HT-29 (cell line): ENCODE measurements at regions not wholly inside any gene's neighbourhood (a gene's known extent, or its start where the extent isn't known, plus 50 kb on each side); places are given as distances from the start of the nearest gene placed in this dataset.
A peak's percentile ranks its signal among the peaks of the same experiment; 100 is the strongest.

Experiments used
- DNase-seq: peaks from one replicate; pipeline ENCODE4 v3.0.0-alpha.2; 2015; ENCODE audit warnings: low spot score

- DNase-seq = no peak
These were observed 109.5 kb downstream of the FOXD1 start for GRCh38 chr5:73339051-73339575.

GRCh38 chr5:73338256-73339050 lies 110.1 kb downstream of the FOXD1 start:
- no peak for DNase-seq

GRCh38 chr5:73337586-73338255 lies 110.9 kb downstream of the FOXD1 start:
- DNase-seq = no peak

- no peak for DNase-seq
These were observed 112.2 kb downstream of the FOXD1 start for GRCh38 chr5:73336366-73336765.

- DNase-seq = no peak
These were observed 114.5 kb downstream of the FOXD1 start for GRCh38 chr5:73333944-73334703.

- no peak for DNase-seq
These were observed 118.0 kb downstream of the FOXD1 start for GRCh38 chr5:73330613-73331012.

- no peak for DNase-seq
These were observed 119.9 kb downstream of the FOXD1 start for GRCh38 chr5:73328640-73329039.

GRCh38 chr5:73327908-73328455 lies 120.6 kb downstream of the FOXD1 start:
- DNase-seq = no peak

- no peak for DNase-seq
These were observed 123.0 kb downstream of the FOXD1 start for GRCh38 chr5:73325546-73325945.

GRCh38 chr5:73323466-73323865 lies 125.1 kb downstream of the FOXD1 start:
- no peak for DNase-seq

GRCh38 chr5:73322437-73323076 lies 126.0 kb downstream of the FOXD1 start:
- no peak for DNase-seq

GRCh38 chr5:73321757-73322436 lies 126.7 kb downstream of the FOXD1 start:
- DNase-seq = no peak

- no peak for DNase-seq
These were observed 129.5 kb downstream of the FOXD1 start for GRCh38 chr5:73319036-73319435.

GRCh38 chr5:73318308-73318719 lies 130.3 kb downstream of the FOXD1 start:
- DNase-seq = no peak

GRCh38 chr5:73317523-73317922 lies 131.1 kb downstream of the FOXD1 start:
- DNase-seq = no peak

GRCh38 chr5:73314395-73315257 lies 134.0 kb downstream of the FOXD1 start:
- DNase-seq = no peak

- no peak for DNase-seq
These were observed 135.6 kb downstream of the FOXD1 start for GRCh38 chr5:73312872-73313510.

GRCh38 chr5:73312146-73312871 lies 136.3 kb downstream of the FOXD1 start:
- peak; percentile 6 for DNase-seq
